T-helper 17 cell (primary cell): ENCODE measurements at regions not wholly inside any gene's neighbourhood (a gene's known extent, or its start where the extent isn't known, plus 50 kb on each side); places are given as distances from the start of the nearest gene placed in this dataset.
"Not testable (repeated sequence)": the region's sequence is repeated elsewhere in the genome, so short reads cannot be mapped to it uniquely, and the experiment has no call there.

ENCODE experiments used
- ATAC-seq: fragments of 150-1000 bp; cut with Tn5 transposase; 2 replicates; pipeline ENCODE4 v1.10.0; 2021; ENCODE audit warnings: mild to moderate bottlenecking, moderate library complexity
- DNase-seq, 3 donors: peaks; one replicate each; pipeline versions ENCODE4 v3.0.0 to v3.0.0-alpha.2; 2020 to 2021
- H3K9me3 ChIP-seq: one replicate; pipeline ENCODE4 v1.7.0; 2013; ENCODE audit warnings: low read length, mild to moderate bottlenecking; ENCODE audit not compliant: control insufficient read depth, poor library complexity, severe bottlenecking
- H3K27ac Mint-ChIP-seq: one replicate; pipeline ENCODE4 v1.8.0; 2022; ENCODE audit warnings: mild to moderate bottlenecking, moderate library complexity, mixed read lengths
- H3K27me3 Mint-ChIP-seq: one replicate; pipeline ENCODE4 v1.8.0; 2022; ENCODE audit warnings: mixed read lengths
- H3K36me3 Mint-ChIP-seq: one replicate; pipeline ENCODE4 v1.8.0; 2022; ENCODE audit warnings: low read depth, mixed read lengths
- H3K4me1 Mint-ChIP-seq: one replicate; pipeline ENCODE4 v1.8.0; 2022; ENCODE audit warnings: mild to moderate bottlenecking, mixed read lengths
- H3K4me3 Mint-ChIP-seq: one replicate; pipeline ENCODE4 v1.8.0; 2022; ENCODE audit warnings: mild to moderate bottlenecking, moderate library complexity, mixed read lengths

GRCh38 chr18:39480494-39481195, 1915.0 kb upstream of the CELF4 start:
- Mint-ChIP-seq H3K27ac (no peak overlapping the region), H3K27me3 (no peaks in the 10 kb centered on the region), H3K4me3 (no peak overlapping the region), H3K4me1 (no peaks in the 10 kb centered on the region), H3K36me3 (no peaks in the 10 kb centered on the region)
- DNase-seq, result no peak
- no peaks in the 10 kb centered on the region for H3K9me3 ChIP-seq
- no peak for ATAC-seq

GRCh38 chr18:39464006-39464405, 1898.4 kb upstream of the CELF4 start:
- no peaks in the 10 kb centered on the region for H3K9me3 ChIP-seq
- H3K4me3 Mint-ChIP-seq, result no peak overlapping the region
- no peak for ATAC-seq
- H3K36me3 Mint-ChIP-seq, result no peaks in the 10 kb centered on the region
- no peak overlapping the region for H3K27ac Mint-ChIP-seq
- no peak for DNase-seq
- H3K27me3 Mint-ChIP-seq, result no peaks in the 10 kb centered on the region
- no peaks in the 10 kb centered on the region for H3K4me1 Mint-ChIP-seq

GRCh38 chr18:39462436-39462835, 1896.8 kb upstream of the CELF4 start:
- no peak overlapping the region for H3K4me3 Mint-ChIP-seq
- DNase-seq (no peak), ATAC-seq (no peak)
- no peaks in the 10 kb centered on the region for H3K9me3 ChIP-seq
- no peaks in the 10 kb centered on the region for H3K4me1 Mint-ChIP-seq
- no peak overlapping the region for H3K27ac Mint-ChIP-seq
- H3K27me3 Mint-ChIP-seq, result no peaks in the 10 kb centered on the region
- H3K36me3 Mint-ChIP-seq, result no peaks in the 10 kb centered on the region

- no peak overlapping the region for H3K27ac Mint-ChIP-seq
- ATAC-seq, result no peak
- DNase-seq, result no peak
- H3K9me3 ChIP-seq, result no peaks in the 10 kb centered on the region
- no peaks in the 10 kb centered on the region for H3K36me3 Mint-ChIP-seq
- H3K27me3 Mint-ChIP-seq, result no peaks in the 10 kb centered on the region
- no peaks in the 10 kb centered on the region for H3K4me1 Mint-ChIP-seq
- no peak overlapping the region for H3K4me3 Mint-ChIP-seq
Measured at GRCh38 chr18:39460136-39460535, 1894.5 kb upstream of the CELF4 start.

GRCh38 chr18:39455285-39455684, 1889.7 kb upstream of the CELF4 start:
- Mint-ChIP-seq H3K27ac (no peak overlapping the region), H3K4me3 (no peak overlapping the region), H3K36me3 (no peaks in the 10 kb centered on the region), H3K27me3 (no peaks in the 10 kb centered on the region), H3K4me1 (no peaks in the 10 kb centered on the region)
- ATAC-seq, result no peak
- no peaks in the 10 kb centered on the region for H3K9me3 ChIP-seq
- DNase-seq, result no peak

DNA sequence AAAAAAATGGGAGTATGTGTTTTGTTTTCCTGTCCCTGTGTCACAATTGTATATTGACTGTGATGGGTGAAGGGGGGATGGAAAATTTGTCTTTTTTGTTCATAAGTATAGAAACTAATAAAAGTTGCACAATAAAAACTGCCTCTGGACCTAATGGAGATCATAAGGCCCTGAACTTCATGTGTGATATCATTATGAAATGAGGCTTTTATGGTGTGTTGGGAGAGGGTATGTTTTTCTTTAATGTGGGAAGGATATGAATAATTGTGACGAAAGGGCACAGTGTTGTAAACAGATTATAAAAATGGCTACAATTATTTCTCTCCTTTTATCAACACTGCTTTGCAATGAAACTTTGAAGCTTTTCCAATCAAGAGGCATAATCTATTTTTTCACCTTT, 1889.3 kb upstream of the CELF4 start:
- DNase-seq (no peak), ATAC-seq (no peak)
- Mint-ChIP-seq H3K27me3 (no peaks in the 10 kb centered on the region), H3K36me3 (no peaks in the 10 kb centered on the region), H3K27ac (no peak overlapping the region), H3K4me3 (no peak overlapping the region), H3K4me1 (no peaks in the 10 kb centered on the region)
- H3K9me3 ChIP-seq, result no peaks in the 10 kb centered on the region

DNA sequence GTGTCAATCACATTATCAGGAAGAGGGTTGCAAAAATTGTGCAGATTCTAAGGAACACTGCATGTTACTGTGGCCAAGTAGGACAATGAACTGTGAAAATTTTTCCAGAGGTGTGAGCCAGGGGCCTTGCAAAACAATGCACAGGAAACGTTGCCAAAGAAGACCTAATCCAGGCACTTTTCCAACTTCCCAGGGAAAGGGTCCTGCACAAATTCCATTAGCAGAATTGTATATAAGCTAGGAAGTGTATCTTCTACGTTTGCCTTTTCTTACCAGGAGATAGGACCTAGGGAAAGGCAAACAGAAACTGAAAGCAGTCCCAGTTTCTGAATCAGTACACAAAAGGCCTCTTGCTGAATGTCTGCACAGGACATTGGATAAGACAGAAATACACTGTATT, 1888.3 kb upstream of the CELF4 start:
- no peak overlapping the region for H3K4me3 Mint-ChIP-seq
- DNase-seq, result no peak
- no peak for ATAC-seq
- no peaks in the 10 kb centered on the region for H3K27me3 Mint-ChIP-seq
- H3K4me1 Mint-ChIP-seq, result no peaks in the 10 kb centered on the region
- H3K9me3 ChIP-seq, result no peaks in the 10 kb centered on the region
- H3K27ac Mint-ChIP-seq, result no peak overlapping the region
- no peaks in the 10 kb centered on the region for H3K36me3 Mint-ChIP-seq

- H3K36me3 Mint-ChIP-seq, result no peaks in the 10 kb centered on the region
- H3K4me3 Mint-ChIP-seq, result no peak overlapping the region
- ATAC-seq (no peak), DNase-seq (no peak)
- H3K27ac Mint-ChIP-seq, result no peak overlapping the region
- no peaks in the 10 kb centered on the region for H3K4me1 Mint-ChIP-seq
- H3K27me3 Mint-ChIP-seq, result no peaks in the 10 kb centered on the region
- H3K9me3 ChIP-seq, result no peaks in the 10 kb centered on the region
Measured at GRCh38 chr18:39453356-39453755, 1887.8 kb upstream of the CELF4 start.

GRCh38 chr18:39450958-39451357, 1885.4 kb upstream of the CELF4 start:
- Mint-ChIP-seq H3K4me1 (no peaks in the 10 kb centered on the region), H3K27ac (no peak overlapping the region), H3K27me3 (no peaks in the 10 kb centered on the region), H3K4me3 (no peak overlapping the region), H3K36me3 (no peaks in the 10 kb centered on the region)
- DNase-seq, result no peak
- no peak for ATAC-seq
- H3K9me3 ChIP-seq, result no peaks in the 10 kb centered on the region

GRCh38 chr18:39449566-39449965, 1884.0 kb upstream of the CELF4 start:
- no peak overlapping the region for H3K27ac Mint-ChIP-seq

GRCh38 chr18:39448942-39449341, 1883.3 kb upstream of the CELF4 start:
- no peaks in the 10 kb centered on the region for H3K36me3 Mint-ChIP-seq
- H3K4me1 Mint-ChIP-seq, result no peaks in the 10 kb centered on the region
- DNase-seq (no peak), ATAC-seq (no peak)
- no peaks in the 10 kb centered on the region for H3K9me3 ChIP-seq
- no peak overlapping the region for H3K4me3 Mint-ChIP-seq
- H3K27me3 Mint-ChIP-seq, result no peaks in the 10 kb centered on the region
- H3K27ac Mint-ChIP-seq, result no peak overlapping the region

More at GRCh38 chr18:39449566-39449965, 1884.0 kb upstream of the CELF4 start:
- Mint-ChIP-seq H3K4me1 (no peaks in the 10 kb centered on the region), H3K36me3 (no peaks in the 10 kb centered on the region), H3K4me3 (no peak overlapping the region), H3K27me3 (no peaks in the 10 kb centered on the region)
- DNase-seq (no peak), ATAC-seq (no peak)
- H3K9me3 ChIP-seq, result no peaks in the 10 kb centered on the region

DNA sequence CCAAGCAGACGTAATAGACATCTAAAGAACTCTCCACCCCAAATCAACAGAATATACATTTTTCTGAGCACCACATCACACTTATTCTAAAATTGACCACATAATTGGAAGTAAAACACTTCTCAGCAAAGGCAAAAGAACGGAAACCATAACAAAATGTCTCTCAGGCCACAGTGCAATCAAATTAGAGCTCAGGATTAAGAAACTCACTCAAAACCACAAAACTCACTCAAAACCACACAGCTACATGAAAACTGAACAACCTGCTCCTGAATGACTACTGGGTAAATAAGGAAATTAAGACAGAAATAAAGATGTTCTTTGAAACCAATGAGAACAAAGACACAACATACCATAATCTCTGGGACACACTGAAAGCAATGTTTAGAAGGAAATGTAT, 1879.4 kb upstream of the CELF4 start:
- not testable (repeated sequence) for ATAC-seq, H3K27ac Mint-ChIP-seq, H3K4me1 Mint-ChIP-seq, H3K36me3 Mint-ChIP-seq, H3K4me3 Mint-ChIP-seq, H3K27me3 Mint-ChIP-seq, H3K9me3 ChIP-seq, DNase-seq

GRCh38 chr18:39441648-39442047, 1876.0 kb upstream of the CELF4 start:
- H3K27me3 Mint-ChIP-seq, result no peaks in the 10 kb centered on the region
- H3K9me3 ChIP-seq, result no peaks in the 10 kb centered on the region
- ATAC-seq, result no peak
- H3K4me3 Mint-ChIP-seq, result no peak overlapping the region
- no peak for DNase-seq
- H3K36me3 Mint-ChIP-seq, result no peaks in the 10 kb centered on the region
- H3K27ac Mint-ChIP-seq, result no peak overlapping the region
- no peaks in the 10 kb centered on the region for H3K4me1 Mint-ChIP-seq

DNA sequence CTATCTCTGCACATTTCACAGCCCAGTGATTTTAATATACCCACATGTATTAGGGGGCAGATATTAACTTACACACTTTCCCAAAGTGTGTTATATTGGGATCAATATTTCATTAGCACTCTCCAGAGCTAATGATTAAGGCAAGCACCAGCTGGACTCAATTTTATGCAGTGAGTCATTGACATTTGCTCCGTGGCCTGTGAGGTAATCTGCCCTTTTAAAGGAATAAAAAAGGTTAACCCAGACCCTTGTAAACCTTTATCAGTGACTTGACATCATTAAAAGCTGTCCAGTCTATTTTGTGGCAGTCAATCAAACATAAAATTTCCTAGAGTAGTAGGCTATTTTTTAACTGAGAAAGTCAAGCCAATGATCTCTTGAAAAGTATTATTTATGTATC, 1870.4 kb upstream of the CELF4 start:
- DNase-seq (no peak), ATAC-seq (no peak)
- no peaks in the 10 kb centered on the region for H3K4me1 Mint-ChIP-seq
- no peak overlapping the region for H3K27ac Mint-ChIP-seq
- H3K36me3 Mint-ChIP-seq, result no peaks in the 10 kb centered on the region
- H3K9me3 ChIP-seq, result no peaks in the 10 kb centered on the region
- no peaks in the 10 kb centered on the region for H3K27me3 Mint-ChIP-seq
- no peak overlapping the region for H3K4me3 Mint-ChIP-seq
